Dermis microvascular lymphatic vessel endothelial cell (primary cell): ENCODE measurements at regions not wholly inside any gene's neighbourhood (a gene's known extent, or its start where the extent isn't known, plus 50 kb on each side); places are given as distances from the start of the nearest gene placed in this dataset.
A peak's percentile ranks its signal among the peaks of the same experiment; 100 is the strongest.
"Not testable (repeated sequence)": the region's sequence is repeated elsewhere in the genome, so short reads cannot be mapped to it uniquely, and the experiment has no call there.

ENCODE experiments used
- DNase-seq, 2 donors: peaks; one replicate each; pipeline versions ENCODE4 v3.0.0 to v3.0.0-alpha.2; 2010; ENCODE audit warnings: low read depth in 2 of 2

GRCh38 chr13:81184556-81185265 lies 843.8 kb upstream of the SPRY2 start:
- DNase-seq = no peak

- DNase-seq = no peak
These were observed 831.7 kb upstream of the SPRY2 start for GRCh38 chr13:81172603-81173002.

- peak in 1 of 2 donors; percentile 17 for DNase-seq
These were observed 830.2 kb upstream of the SPRY2 start for GRCh38 chr13:81171065-81171647.

- not testable (repeated sequence) for DNase-seq
These were observed 822.9 kb upstream of the SPRY2 start for GRCh38 chr13:81163823-81164222.

- DNase-seq = no peak
These were observed 812.6 kb upstream of the SPRY2 start for GRCh38 chr13:81153478-81153877.

- DNase-seq = no peak
These were observed 807.9 kb upstream of the SPRY2 start for GRCh38 chr13:81148822-81149221.

GRCh38 chr13:81146576-81146975 lies 805.6 kb upstream of the SPRY2 start:
- not testable (repeated sequence) for DNase-seq

GRCh38 chr13:81142306-81142999 lies 801.5 kb upstream of the SPRY2 start:
- DNase-seq = no peak

- no peak for DNase-seq
These were observed 799.7 kb upstream of the SPRY2 start for GRCh38 chr13:81140675-81141074.

GRCh38 chr13:81139987-81140386 lies 799.1 kb upstream of the SPRY2 start:
- DNase-seq = no peak

GRCh38 chr13:81138353-81138980 lies 797.5 kb upstream of the SPRY2 start:
- no peak for DNase-seq

- no peak for DNase-seq
These were observed 792.1 kb upstream of the SPRY2 start for GRCh38 chr13:81133066-81133465.

GRCh38 chr13:81117416-81117815 lies 776.5 kb upstream of the SPRY2 start:
- no peak for DNase-seq

GRCh38 chr13:81116461-81117282 lies 775.7 kb upstream of the SPRY2 start:
- DNase-seq = no peak

GRCh38 chr13:81109026-81109425 lies 768.1 kb upstream of the SPRY2 start:
- DNase-seq = no peak

GRCh38 chr13:81106348-81106747 lies 765.4 kb upstream of the SPRY2 start:
- no peak for DNase-seq

- no peak for DNase-seq
These were observed 763.2 kb upstream of the SPRY2 start for GRCh38 chr13:81104035-81104715.

GRCh38 chr13:81102066-81102465 lies 761.1 kb upstream of the SPRY2 start:
- DNase-seq = not testable (repeated sequence)

- no peak for DNase-seq
These were observed 748.6 kb upstream of the SPRY2 start for GRCh38 chr13:81089371-81090157.

- DNase-seq = no peak
These were observed 740.1 kb upstream of the SPRY2 start for GRCh38 chr13:81080911-81081454.
